ENCODE measurements at regions not wholly inside any gene's neighbourhood (a gene's known extent, or its start where the extent isn't known, plus 50 kb on each side); places are given as distances from the start of the nearest gene placed in this dataset.

GRCh38 chr1:188427642-188428041, 1598.9 kb downstream of the PLA2G4A start:
- no CpG with 5 or more reads among the region's 2 CpGs for WGBS (ENCODE audit: insufficient coverage)
- Histone ChIP-seq H3K27me3 (ENCODE audit: control insufficient read depth, insufficient read depth, low read length) (no peaks in the 10 kb centered on the region), H3K4me1 (ENCODE audit: control insufficient read depth, insufficient read depth, low read length) (no peaks in the 10 kb centered on the region), H3K4me3 (ENCODE audit: low read length) (no peak overlapping the region), H3K27ac (ENCODE audit: low read length) (no peak overlapping the region), H3K9me3 (replicated peaks; ENCODE audit: control insufficient read depth, low read depth, low read length) (no peaks in the 10 kb centered on the region), H3K36me3 (ENCODE audit: control insufficient read depth, insufficient read depth, low read length) (no peaks in the 10 kb centered on the region)
- no peak for DNase-seq

- Histone ChIP-seq H3K4me3 (ENCODE audit: low read length) (no peak overlapping the region), H3K27ac (ENCODE audit: low read length) (no peak overlapping the region), H3K27me3 (ENCODE audit: control insufficient read depth, insufficient read depth, low read length) (no peaks in the 10 kb centered on the region), H3K9me3 (replicated peaks; ENCODE audit: control insufficient read depth, low read depth, low read length) (no peaks in the 10 kb centered on the region), H3K4me1 (ENCODE audit: control insufficient read depth, insufficient read depth, low read length) (no peaks in the 10 kb centered on the region), H3K36me3 (ENCODE audit: control insufficient read depth, insufficient read depth, low read length) (no peaks in the 10 kb centered on the region)
- DNase-seq = no peak
- no CpG with 5 or more reads among the region's 2 CpGs for WGBS (ENCODE audit: insufficient coverage)
Observed at GRCh38 chr1:188429386-188429785, 1600.6 kb downstream of the PLA2G4A start.

GRCh38 chr1:188432427-188432826, 1603.7 kb downstream of the PLA2G4A start:
- WGBS (ENCODE audit: insufficient coverage) = no CpG with 5 or more reads among the region's 1 CpG

GRCh38 chr1:188433425-188433824, 1604.7 kb downstream of the PLA2G4A start:
- no CpG with 5 or more reads among the region's 2 CpGs for WGBS (ENCODE audit: insufficient coverage)
- no peak for DNase-seq
- H3K27ac ChIP-seq (ENCODE audit: low read length) = no peak overlapping the region
- H3K27me3 ChIP-seq (ENCODE audit: control insufficient read depth, insufficient read depth, low read length) = no peaks in the 10 kb centered on the region
- no peaks in the 10 kb centered on the region for H3K4me1 ChIP-seq (ENCODE audit: control insufficient read depth, insufficient read depth, low read length)
- no peaks in the 10 kb centered on the region for H3K36me3 ChIP-seq (ENCODE audit: control insufficient read depth, insufficient read depth, low read length)
- H3K4me3 ChIP-seq (ENCODE audit: low read length) = no peak overlapping the region
- H3K9me3 ChIP-seq (replicated peaks; ENCODE audit: control insufficient read depth, low read depth, low read length) = no peaks in the 10 kb centered on the region

More at GRCh38 chr1:188432427-188432826, 1603.7 kb downstream of the PLA2G4A start:
- no peak overlapping the region for H3K27ac ChIP-seq (ENCODE audit: low read length)
- no peaks in the 10 kb centered on the region for H3K27me3 ChIP-seq (ENCODE audit: control insufficient read depth, insufficient read depth, low read length)
- H3K9me3 ChIP-seq (replicated peaks; ENCODE audit: control insufficient read depth, low read depth, low read length) = no peaks in the 10 kb centered on the region
- no peak for DNase-seq
- no peak overlapping the region for H3K4me3 ChIP-seq (ENCODE audit: low read length)
- no peaks in the 10 kb centered on the region for H3K4me1 ChIP-seq (ENCODE audit: control insufficient read depth, insufficient read depth, low read length)
- no peaks in the 10 kb centered on the region for H3K36me3 ChIP-seq (ENCODE audit: control insufficient read depth, insufficient read depth, low read length)

GRCh38 chr1:188444526-188444925, 1615.8 kb downstream of the PLA2G4A start:
- Histone ChIP-seq H3K27me3 (ENCODE audit: control insufficient read depth, insufficient read depth, low read length) (no peaks in the 10 kb centered on the region), H3K36me3 (ENCODE audit: control insufficient read depth, insufficient read depth, low read length) (no peaks in the 10 kb centered on the region), H3K4me1 (ENCODE audit: control insufficient read depth, insufficient read depth, low read length) (no peaks in the 10 kb centered on the region), H3K9me3 (replicated peaks; ENCODE audit: control insufficient read depth, low read depth, low read length) (no peaks in the 10 kb centered on the region), H3K27ac (ENCODE audit: low read length) (no peak overlapping the region), H3K4me3 (ENCODE audit: low read length) (no peak overlapping the region)
- WGBS (ENCODE audit: insufficient coverage) = no CpG with 5 or more reads among the region's 3 CpGs
- peak; percentile 50 for DNase-seq

- no peaks in the 10 kb centered on the region for H3K27me3 ChIP-seq (ENCODE audit: control insufficient read depth, insufficient read depth, low read length)
- no peak overlapping the region for H3K4me3 ChIP-seq (ENCODE audit: low read length)
- no peaks in the 10 kb centered on the region for H3K9me3 ChIP-seq (replicated peaks; ENCODE audit: control insufficient read depth, low read depth, low read length)
- H3K36me3 ChIP-seq (ENCODE audit: control insufficient read depth, insufficient read depth, low read length) = no peaks in the 10 kb centered on the region
- H3K4me1 ChIP-seq (ENCODE audit: control insufficient read depth, insufficient read depth, low read length) = no peaks in the 10 kb centered on the region
- no peak overlapping the region for H3K27ac ChIP-seq (ENCODE audit: low read length)
- DNase-seq = no peak
Observed at GRCh38 chr1:188462837-188463236, 1634.1 kb downstream of the PLA2G4A start.

GRCh38 chr1:188463919-188464318, 1635.2 kb downstream of the PLA2G4A start:
- 100% methylated on average over 1 of the region's 2 CpGs for WGBS (ENCODE audit: insufficient coverage)
- H3K27ac ChIP-seq (ENCODE audit: low read length) = no peak overlapping the region
- no peak overlapping the region for H3K4me3 ChIP-seq (ENCODE audit: low read length)
- DNase-seq = peak; percentile 5
- no peaks in the 10 kb centered on the region for H3K4me1 ChIP-seq (ENCODE audit: control insufficient read depth, insufficient read depth, low read length)
- no peaks in the 10 kb centered on the region for H3K36me3 ChIP-seq (ENCODE audit: control insufficient read depth, insufficient read depth, low read length)
- no peaks in the 10 kb centered on the region for H3K9me3 ChIP-seq (replicated peaks; ENCODE audit: control insufficient read depth, low read depth, low read length)
- H3K27me3 ChIP-seq (ENCODE audit: control insufficient read depth, insufficient read depth, low read length) = no peaks in the 10 kb centered on the region

- H3K4me1 ChIP-seq (ENCODE audit: control insufficient read depth, insufficient read depth, low read length) = no peaks in the 10 kb centered on the region
- H3K27ac ChIP-seq (ENCODE audit: low read length) = no peak overlapping the region
- H3K36me3 ChIP-seq (ENCODE audit: control insufficient read depth, insufficient read depth, low read length) = no peaks in the 10 kb centered on the region
- no peaks in the 10 kb centered on the region for H3K9me3 ChIP-seq (replicated peaks; ENCODE audit: control insufficient read depth, low read depth, low read length)
- DNase-seq = no peak
- WGBS (ENCODE audit: insufficient coverage) = no CpG with 5 or more reads among the region's 4 CpGs
- no peak overlapping the region for H3K4me3 ChIP-seq (ENCODE audit: low read length)
- H3K27me3 ChIP-seq (ENCODE audit: control insufficient read depth, insufficient read depth, low read length) = no peaks in the 10 kb centered on the region
Observed at GRCh38 chr1:188466539-188466938, 1637.8 kb downstream of the PLA2G4A start.

- no CpG with 5 or more reads among the region's 1 CpG for WGBS (ENCODE audit: insufficient coverage)
- no peak for DNase-seq
Observed at GRCh38 chr1:188476606-188477005, 1647.9 kb downstream of the PLA2G4A start.

GRCh38 chr1:188489336-188490112, 1660.8 kb downstream of the PLA2G4A start:
- Histone ChIP-seq H3K36me3 (ENCODE audit: control insufficient read depth, insufficient read depth, low read length) (no peaks in the 10 kb centered on the region), H3K27ac (ENCODE audit: low read length) (no peak overlapping the region), H3K27me3 (ENCODE audit: control insufficient read depth, insufficient read depth, low read length) (no peaks in the 10 kb centered on the region), H3K9me3 (replicated peaks; ENCODE audit: control insufficient read depth, low read depth, low read length) (no peaks in the 10 kb centered on the region), H3K4me1 (ENCODE audit: control insufficient read depth, insufficient read depth, low read length) (no peaks in the 10 kb centered on the region), H3K4me3 (ENCODE audit: low read length) (no peak overlapping the region)
- WGBS (ENCODE audit: insufficient coverage) = no CpG with 5 or more reads among the region's 5 CpGs
- DNase-seq = no peak

More at GRCh38 chr1:188476606-188477005, 1647.9 kb downstream of the PLA2G4A start:
- no peak overlapping the region for H3K4me3 ChIP-seq (ENCODE audit: low read length)
- H3K36me3 ChIP-seq (ENCODE audit: control insufficient read depth, insufficient read depth, low read length) = no peaks in the 10 kb centered on the region
- H3K4me1 ChIP-seq (ENCODE audit: control insufficient read depth, insufficient read depth, low read length) = no peaks in the 10 kb centered on the region
- H3K9me3 ChIP-seq (replicated peaks; ENCODE audit: control insufficient read depth, low read depth, low read length) = no peaks in the 10 kb centered on the region
- no peak overlapping the region for H3K27ac ChIP-seq (ENCODE audit: low read length)
- no peaks in the 10 kb centered on the region for H3K27me3 ChIP-seq (ENCODE audit: control insufficient read depth, insufficient read depth, low read length)

- H3K4me1 ChIP-seq (ENCODE audit: control insufficient read depth, insufficient read depth, low read length) = no peaks in the 10 kb centered on the region
- no CpG with 5 or more reads among the region's 1 CpG for WGBS (ENCODE audit: insufficient coverage)
- DNase-seq = no peak
- H3K27ac ChIP-seq (ENCODE audit: low read length) = no peak overlapping the region
- no peak overlapping the region for H3K4me3 ChIP-seq (ENCODE audit: low read length)
- no peaks in the 10 kb centered on the region for H3K27me3 ChIP-seq (ENCODE audit: control insufficient read depth, insufficient read depth, low read length)
- H3K36me3 ChIP-seq (ENCODE audit: control insufficient read depth, insufficient read depth, low read length) = no peaks in the 10 kb centered on the region
- H3K9me3 ChIP-seq (replicated peaks; ENCODE audit: control insufficient read depth, low read depth, low read length) = peaks cover 6% of the 10 kb centered on the region
Observed at GRCh38 chr1:188496506-188496905, 1667.8 kb downstream of the PLA2G4A start.

All from muscle of leg (tissue), 3 donors.